H1 (cell line): ENCODE measurements at regions not wholly inside any gene's neighbourhood (a gene's known extent, or its start where the extent isn't known, plus 50 kb on each side); places are given as distances from the start of the nearest gene placed in this dataset.

ENCODE experiments used
- CTCF ChIA-PET: fragments of 300-600 bp; sonication (Branson Sonifier 250); formaldehyde crosslinking; loops from one replicate; lab custom pipeline; 2021; ENCODE audit not compliant: partially characterized antibody; lab: Charles Lee
- POLR2A ChIA-PET: fragments of 300-600 bp; sonication (Branson Sonifier 250); formaldehyde crosslinking; loops from one replicate; lab custom pipeline; 2021; ENCODE audit warnings: inconsistent platforms; ENCODE audit not compliant: partially characterized antibody; lab: Charles Lee
- DNase-seq, 2 experiments: peaks; one replicate each; pipeline versions ENCODE4 v3.0.0 to v3.0.0-alpha.2; 2010 to 2022; ENCODE audit warnings: low spot score in 2 of 2, low read depth in 1 of 2, mixed read lengths in 1 of 2
- FAIRE-seq: peaks from 2 replicates; lab custom pipeline; 2011; peaks lifted over from hg19 to GRCh38; lab: Jason Lieb, UNC
- H2AFZ ChIP-seq: 2 replicates; pipeline ENCODE4 v1.8.1; 2012; ENCODE audit warnings: low read length, inconsistent platforms
- H2AK5ac ChIP-seq: 2 replicates; pipeline ENCODE4 v1.6.1; 2013; ENCODE audit warnings: low read depth, low read length
- H2BK120ac ChIP-seq: replicated peaks from 2 replicates; pipeline ENCODE3; 2013; ENCODE audit warnings: low read depth, low read length, inconsistent platforms
- H2BK12ac ChIP-seq: 2 replicates; pipeline ENCODE4 v1.6.1; 2013; ENCODE audit warnings: low read depth, low read length
- H2BK15ac ChIP-seq: 2 replicates; pipeline ENCODE4 v1.6.1; 2013; ENCODE audit warnings: low read length
- H2BK20ac ChIP-seq: 2 replicates; pipeline ENCODE4 v1.6.1; 2013; ENCODE audit warnings: low read length
- H2BK5ac ChIP-seq: 2 replicates; pipeline ENCODE4 v1.6.1; 2013; ENCODE audit warnings: low read depth, low read length
- H3K14ac ChIP-seq: 2 replicates; pipeline ENCODE4 v1.6.1; 2013; ENCODE audit warnings: inconsistent platforms; ENCODE audit not compliant: insufficient read length
- H3K18ac ChIP-seq: 2 replicates; pipeline ENCODE4 v1.6.1; 2013; ENCODE audit warnings: low read length; ENCODE audit errors: extremely low read depth
- H3K23ac ChIP-seq: 2 replicates; pipeline ENCODE4 v1.6.1; 2013; ENCODE audit warnings: inconsistent platforms; ENCODE audit not compliant: insufficient read length
- H3K23me2 ChIP-seq: 2 replicates; pipeline ENCODE4 v1.6.1; 2013; ENCODE audit warnings: low read depth, low read length
- H3K27ac ChIP-seq: 2 replicates; pipeline ENCODE4 v1.6.1; 2011; ENCODE audit warnings: low read depth, low read length, inconsistent platforms
- H3K27me3 ChIP-seq, 4 experiments: replicated peaks in 1 of 4; 1 replicate in 1 of 4; 2 replicates in 3 of 4; pipeline versions ENCODE4 v1.6.1 to v1.8.1; 2011 to 2013; ENCODE audit warnings: low read length in 3 of 4, mild to moderate bottlenecking in 3 of 4, inconsistent platforms in 2 of 4, mixed read lengths in 2 of 4, moderate library complexity in 1 of 4; ENCODE audit not compliant: control insufficient read depth in 3 of 4, insufficient read depth in 3 of 4; ENCODE audit errors: extremely low read depth in 1 of 4
- H3K36me3 ChIP-seq, 4 experiments: 2 replicates each; pipeline versions ENCODE4 v1.6.1 to v1.8.1; 2011 to 2013; ENCODE audit warnings: mild to moderate bottlenecking in 4 of 4, low read length in 3 of 4, moderate library complexity in 2 of 4, control low read depth in 1 of 4, inconsistent platforms in 1 of 4; ENCODE audit not compliant: insufficient read depth in 4 of 4, control insufficient read depth in 2 of 4
- H3K4ac ChIP-seq: replicated peaks from 2 replicates; pipeline ENCODE3; 2013; ENCODE audit warnings: low read length, low read depth, mixed read lengths, inconsistent platforms; ENCODE audit not compliant: insufficient read length
- H3K4me1 ChIP-seq, 4 experiments: replicated peaks in 1 of 4; 1 replicate in 1 of 4; 2 replicates in 3 of 4; pipeline versions ENCODE4 v1.6.1 to v1.8.1; 2011 to 2013; ENCODE audit warnings: low read length in 3 of 4, inconsistent platforms in 2 of 4, mixed read lengths in 1 of 4; ENCODE audit not compliant: insufficient read depth in 4 of 4, control insufficient read depth in 3 of 4
- H3K4me2 ChIP-seq, 2 experiments: 2 replicates each; pipeline versions ENCODE4 v1.6.1 to v1.8.1; 2011 to 2013; ENCODE audit warnings: low read depth in 2 of 2, low read length in 2 of 2, control low read depth in 1 of 2, inconsistent platforms in 1 of 2, mild to moderate bottlenecking in 1 of 2; ENCODE audit not compliant: insufficient read depth in 1 of 2
- H3K4me3 ChIP-seq, 4 experiments: fragments of 200-600, 300-600 bp in 1 of 4; sonication (generic), shearing (Covaris generic), sonication (Bioruptor Twin) in 1 of 4; 2 replicates each; pipeline versions ENCODE4 v1.5.1 to v1.8.1; 2011 to 2016; ENCODE audit warnings: low read length in 4 of 4, low read depth in 3 of 4, control low read depth in 2 of 4, inconsistent platforms in 2 of 4, mild to moderate bottlenecking in 2 of 4, mixed read lengths in 1 of 4, moderate library complexity in 1 of 4; ENCODE audit not compliant: insufficient read depth in 2 of 4; ENCODE audit errors: extremely low read depth in 1 of 4
- H3K56ac ChIP-seq: replicated peaks from 2 replicates; pipeline ENCODE3; 2013; ENCODE audit warnings: low read depth, mild to moderate bottlenecking, mixed read lengths, low read length, inconsistent platforms; ENCODE audit not compliant: insufficient read length
- H3K79me1 ChIP-seq: 2 replicates; pipeline ENCODE4 v1.6.1; 2013; ENCODE audit warnings: low read depth, low read length, control low read depth
- H3K79me2 ChIP-seq, 2 experiments: 2 replicates each; pipeline versions ENCODE4 v1.6.1 to v1.8.1; 2012 to 2013; ENCODE audit warnings: low read length in 2 of 2, mild to moderate bottlenecking in 2 of 2, inconsistent platforms in 1 of 2; ENCODE audit not compliant: insufficient read depth in 2 of 2, control insufficient read depth in 1 of 2
- H3K9ac ChIP-seq, 4 experiments: replicated peaks in 1 of 4; 1 replicate in 1 of 4; 2 replicates in 3 of 4; pipeline versions ENCODE4 v1.6.1 to v1.8.1; 2011 to 2013; ENCODE audit warnings: low read depth in 3 of 4, low read length in 3 of 4, control low read depth in 2 of 4, mild to moderate bottlenecking in 2 of 4, moderate library complexity in 2 of 4, inconsistent platforms in 1 of 4; ENCODE audit errors: extremely low read depth in 1 of 4
- H3K9me3 ChIP-seq, 2 experiments: 2 replicates each; pipeline versions ENCODE4 v1.6.1 to v1.8.1; 2012 to 2013; ENCODE audit warnings: mild to moderate bottlenecking in 2 of 2, moderate library complexity in 2 of 2, control low read depth in 1 of 2, inconsistent platforms in 1 of 2, low read depth in 1 of 2, low read length in 1 of 2, mixed read lengths in 1 of 2; ENCODE audit not compliant: insufficient read depth in 2 of 2
- H4K20me1 ChIP-seq, 2 experiments: replicated peaks in 1 of 2; 2 replicates each; pipeline versions ENCODE3 to v1.8.1; 2011 to 2013; ENCODE audit warnings: inconsistent platforms in 2 of 2, low read length in 2 of 2, mild to moderate bottlenecking in 1 of 2; ENCODE audit not compliant: insufficient read depth in 2 of 2, control insufficient read depth in 1 of 2
- H4K5ac ChIP-seq: 2 replicates; pipeline ENCODE4 v1.6.1; 2013; ENCODE audit warnings: low read length, low read depth, mixed read lengths, inconsistent platforms; ENCODE audit not compliant: insufficient read length
- H4K8ac ChIP-seq: 2 replicates; pipeline ENCODE4 v1.8.0; 2013; ENCODE audit warnings: mild to moderate bottlenecking, moderate library complexity, low read length, inconsistent platforms; ENCODE audit not compliant: insufficient read depth; ENCODE audit errors: extremely low read depth
- H4K91ac ChIP-seq: replicated peaks from 2 replicates; pipeline ENCODE3; 2013; ENCODE audit warnings: low read length, mixed read lengths, inconsistent platforms; ENCODE audit not compliant: insufficient read length
- BRCA1 ChIP-seq: IDR thresholded peaks from 2 replicates; pipeline ENCODE4 v1.6.1; 2012; ENCODE audit warnings: low read depth, low read length, improper control_type of control experiment
- JUND ChIP-seq: IDR thresholded peaks from 2 replicates; pipeline ENCODE4 v1.6.1; 2011; ENCODE audit warnings: mild to moderate bottlenecking, improper control_type of control experiment, low read length
- WGBS, 2 experiments: shearing (Covaris generic) in 1 of 2; methylation state at CpG; one replicate each; pipeline versions ENCODE4 v1.1.6 to v1.1.7; 2013 to 2015; ENCODE audit warnings: low lambda C conversion rate in 2 of 2, mixed read lengths in 2 of 2, inconsistent platforms in 1 of 2, low coverage in 1 of 2, missing lambda C conversion rate in 1 of 2; ENCODE audit not compliant: insufficient replicate concordance in 2 of 2, insufficient coverage in 1 of 2, insufficient read length in 1 of 2; ENCODE audit errors: extremely low coverage in 1 of 2, missing lambda C conversion rate in 1 of 2; 5-methylcytosine and 5-hydroxymethylcytosine counted together

GRCh38 chr1:193785850-193786420, 599.5 kb upstream of the B3GALT2 start:
- Histone ChIP-seq H3K18ac (no peak overlapping the region), H2BK5ac (no peak overlapping the region), H3K36me3 (no peaks in the 10 kb centered on the region), H3K4me1 (no peaks in the 10 kb centered on the region), H2BK120ac (no peak overlapping the region), H2AFZ (no peak overlapping the region), H3K4me2 (no peak overlapping the region), H2AK5ac (no peak overlapping the region), H2BK20ac (no peak overlapping the region), H3K9me3 (no peaks in the 10 kb centered on the region), H3K4me3 (no peak overlapping the region), H4K91ac (no peak overlapping the region), H3K4ac (no peak overlapping the region), H3K79me2 (no peaks in the 10 kb centered on the region), H4K5ac (no peak overlapping the region), H3K23me2 (no peaks in the 10 kb centered on the region), H3K9ac (no peak overlapping the region), H3K23ac (no peak overlapping the region), H3K27me3 (no peaks in the 10 kb centered on the region), H3K56ac (no peak overlapping the region), H3K79me1 (no peaks in the 10 kb centered on the region), H2BK15ac (no peak overlapping the region), H3K27ac (no peak overlapping the region), H2BK12ac (no peak overlapping the region), H4K8ac (no peak overlapping the region), H3K14ac (no peak overlapping the region), H4K20me1 (no peaks in the 10 kb centered on the region)
- DNase-seq: no peak
- POLR2A ChIA-PET: no interaction called here
- no peak for FAIRE-seq
- CTCF ChIA-PET: no interaction called here
- 97% methylated on average over 3 of the region's 3 CpGs; no CpG with 5 or more reads in 1 of the 2 experiments for WGBS, 2 experiments
- TF ChIP-seq JUND (no peak), BRCA1 (no peak)
